ENCODE measurements at regions not wholly inside any gene's neighbourhood (a gene's known extent, or its start where the extent isn't known, plus 50 kb on each side); places are given as distances from the start of the nearest gene placed in this dataset.

GRCh38 chr12:5222011-5222461, 178.4 kb downstream of the KCNA5 start:
- Mint-ChIP-seq H3K4me3 (no peak overlapping the region), H3K27ac (no peak overlapping the region), H3K27me3 (peaks cover 10% of the 10 kb centered on the region), H3K4me1 (ENCODE audit: low read depth) (peaks cover 6% of the 10 kb centered on the region), H3K36me3 (ENCODE audit: low read depth) (no peaks in the 10 kb centered on the region), H3K9me3 (no peaks in the 10 kb centered on the region)
- no peak for DNase-seq
- Histone ChIP-seq H3K4me1 (ENCODE audit: insufficient read depth, low read length) (peaks cover 10% of the 10 kb centered on the region), H3K27me3 (ENCODE audit: control insufficient read depth in 1 of 2, insufficient read depth in 2 of 2, low read length in 2 of 2) (no peaks in the 10 kb centered on the region), H3K4me3 (ENCODE audit: low read length) (no peak overlapping the region), H3K36me3 (ENCODE audit: insufficient read depth, low read length) (no peaks in the 10 kb centered on the region), H3K27ac (ENCODE audit: low read depth in 1 of 2, low read length in 2 of 2) (no peak overlapping the region), H3K9me3 (ENCODE audit: control insufficient read depth in 1 of 2, insufficient read depth in 1 of 2, low read length in 2 of 2) (peaks cover 0 to 4% of the 10 kb centered on the region in 2 experiments)
- intact Hi-C loops (cut with DNase I, micrococcal nuclease): no loop called here
- POLR2A ChIA-PET: no interaction called here
- CTCF ChIA-PET: no interaction called here
- TF ChIP-seq CTCF (IDR thresholded peaks at IDR 0.05): no peak
- no peak for ATAC-seq (ENCODE audit: poor library complexity)

GRCh38 chr12:5222729-5223128, 179.1 kb downstream of the KCNA5 start:
- Histone ChIP-seq H3K4me3 (ENCODE audit: low read length) (no peak overlapping the region), H3K9me3 (ENCODE audit: control insufficient read depth in 1 of 2, insufficient read depth in 1 of 2, low read length in 2 of 2) (peaks cover 0 to 6% of the 10 kb centered on the region in 2 experiments), H3K36me3 (ENCODE audit: insufficient read depth, low read length) (no peaks in the 10 kb centered on the region), H3K27ac (ENCODE audit: low read depth in 1 of 2, low read length in 2 of 2) (no peak overlapping the region), H3K27me3 (ENCODE audit: control insufficient read depth in 1 of 2, insufficient read depth in 2 of 2, low read length in 2 of 2) (no peaks in the 10 kb centered on the region), H3K4me1 (ENCODE audit: insufficient read depth, low read length) (peaks cover 10% of the 10 kb centered on the region)
- H3K36me3 Mint-ChIP-seq (ENCODE audit: low read depth): no peaks in the 10 kb centered on the region
- ChIA-PET POLR2A (no interaction called here), CTCF (no interaction called here)
- H3K9me3 Mint-ChIP-seq: no peaks in the 10 kb centered on the region
- intact Hi-C loops (cut with DNase I, micrococcal nuclease): no loop called here
- no peak overlapping the region for H3K27ac Mint-ChIP-seq
- H3K4me1 Mint-ChIP-seq (ENCODE audit: low read depth): peaks cover 6% of the 10 kb centered on the region
- peaks cover 10% of the 10 kb centered on the region for H3K27me3 Mint-ChIP-seq
- DNase-seq (no peak), ATAC-seq (ENCODE audit: poor library complexity) (no peak)
- TF ChIP-seq CTCF (IDR thresholded peaks at IDR 0.05): no peak
- H3K4me3 Mint-ChIP-seq: no peak overlapping the region

GRCh38 chr12:5223881-5224280, 180.2 kb downstream of the KCNA5 start:
- H3K27ac Mint-ChIP-seq: no peak overlapping the region
- H3K9me3 Mint-ChIP-seq: peaks cover 7% of the 10 kb centered on the region
- Histone ChIP-seq H3K9me3 (ENCODE audit: control insufficient read depth in 1 of 2, insufficient read depth in 1 of 2, low read length in 2 of 2) (peaks cover 0 to 8% of the 10 kb centered on the region in 2 experiments), H3K27ac (ENCODE audit: low read depth in 1 of 2, low read length in 2 of 2) (no peak overlapping the region), H3K36me3 (ENCODE audit: insufficient read depth, low read length) (no peaks in the 10 kb centered on the region), H3K27me3 (ENCODE audit: control insufficient read depth in 1 of 2, insufficient read depth in 2 of 2, low read length in 2 of 2) (no peaks in the 10 kb centered on the region), H3K4me1 (ENCODE audit: insufficient read depth, low read length) (peaks cover 10% of the 10 kb centered on the region), H3K4me3 (ENCODE audit: low read length) (no peak overlapping the region)
- H3K4me1 Mint-ChIP-seq (ENCODE audit: low read depth): peaks cover 6% of the 10 kb centered on the region
- no peaks in the 10 kb centered on the region for H3K36me3 Mint-ChIP-seq (ENCODE audit: low read depth)
- POLR2A ChIA-PET: no interaction called here
- CTCF ChIA-PET: no interaction called here
- intact Hi-C loops (cut with DNase I, micrococcal nuclease): no loop called here
- no peak for DNase-seq
- no peak for TF ChIP-seq CTCF (IDR thresholded peaks at IDR 0.05)
- ATAC-seq (ENCODE audit: poor library complexity): no peak
- H3K4me3 Mint-ChIP-seq: no peak overlapping the region
- peaks cover 10% of the 10 kb centered on the region for H3K27me3 Mint-ChIP-seq

All from CD4-positive, alpha-beta T cell (primary cell).